Retinal pigment epithelial cell (primary cell): ENCODE measurements at regions not wholly inside any gene's neighbourhood (a gene's known extent, or its start where the extent isn't known, plus 50 kb on each side); places are given as distances from the start of the nearest gene placed in this dataset.

Experiments used
- DNase-seq: peaks from one replicate; pipeline ENCODE4 v3.0.0-alpha.2; 2010; ENCODE audit warnings: low read depth
- H3K4me3 ChIP-seq: 2 replicates; pipeline ENCODE4 v1.5.1; 2011; ENCODE audit warnings: mild to moderate bottlenecking, low read length, control low read depth, moderate library complexity
- TF ChIP-seq, protein P1 (sequence below): conservative IDR thresholded peaks from 2 replicates; pipeline ENCODE4 v1.5.1; 2011; ENCODE audit warnings: low read depth, low read length, control low read depth, inconsistent platforms

DNA sequence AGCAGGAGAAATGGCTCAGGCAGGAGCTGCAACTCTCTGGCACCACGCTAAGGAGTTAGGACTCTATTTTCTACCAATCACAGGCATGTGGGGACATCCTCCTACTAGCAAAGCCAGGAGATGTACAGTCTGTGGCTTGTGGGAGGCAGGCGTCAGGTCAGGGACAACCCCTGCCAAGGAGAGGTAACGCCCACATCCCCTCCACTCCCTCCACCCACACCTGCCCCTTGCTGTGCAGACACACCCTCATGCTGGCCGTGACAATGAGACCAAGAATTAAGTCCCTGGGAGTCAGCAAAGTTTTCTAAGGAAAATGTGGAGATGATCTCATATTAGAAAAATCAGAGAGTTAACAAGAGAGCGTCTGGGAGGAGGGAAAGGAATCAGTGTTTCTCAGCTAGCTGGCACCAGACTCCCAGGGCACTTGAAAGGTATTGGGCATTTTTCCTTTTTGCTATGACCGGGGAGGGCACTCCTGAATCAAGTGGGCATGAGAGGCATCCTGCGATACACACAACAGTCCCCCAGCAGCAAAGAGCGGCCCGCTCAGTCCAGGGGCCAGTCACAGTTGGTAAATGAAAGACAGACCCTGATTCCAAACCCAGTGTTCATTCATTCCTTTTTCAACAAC, 87.3 kb upstream of the RPL38 start:
- no peak for DNase-seq
- H3K4me3 ChIP-seq: no peak overlapping the region
- TF ChIP-seq, protein P1, sequence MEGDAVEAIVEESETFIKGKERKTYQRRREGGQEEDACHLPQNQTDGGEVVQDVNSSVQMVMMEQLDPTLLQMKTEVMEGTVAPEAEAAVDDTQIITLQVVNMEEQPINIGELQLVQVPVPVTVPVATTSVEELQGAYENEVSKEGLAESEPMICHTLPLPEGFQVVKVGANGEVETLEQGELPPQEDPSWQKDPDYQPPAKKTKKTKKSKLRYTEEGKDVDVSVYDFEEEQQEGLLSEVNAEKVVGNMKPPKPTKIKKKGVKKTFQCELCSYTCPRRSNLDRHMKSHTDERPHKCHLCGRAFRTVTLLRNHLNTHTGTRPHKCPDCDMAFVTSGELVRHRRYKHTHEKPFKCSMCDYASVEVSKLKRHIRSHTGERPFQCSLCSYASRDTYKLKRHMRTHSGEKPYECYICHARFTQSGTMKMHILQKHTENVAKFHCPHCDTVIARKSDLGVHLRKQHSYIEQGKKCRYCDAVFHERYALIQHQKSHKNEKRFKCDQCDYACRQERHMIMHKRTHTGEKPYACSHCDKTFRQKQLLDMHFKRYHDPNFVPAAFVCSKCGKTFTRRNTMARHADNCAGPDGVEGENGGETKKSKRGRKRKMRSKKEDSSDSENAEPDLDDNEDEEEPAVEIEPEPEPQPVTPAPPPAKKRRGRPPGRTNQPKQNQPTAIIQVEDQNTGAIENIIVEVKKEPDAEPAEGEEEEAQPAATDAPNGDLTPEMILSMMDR: no peak

GRCh38 chr17:74117087-74117698, 86.3 kb upstream of the RPL38 start:
- no peak for DNase-seq
- TF ChIP-seq, protein P1: no peak
- H3K4me3 ChIP-seq: no peak overlapping the region

- TF ChIP-seq, protein P1: no peak
- no peak overlapping the region for H3K4me3 ChIP-seq
- DNase-seq: no peak
Measured at GRCh38 chr17:74117999-74118421, 85.5 kb upstream of the RPL38 start.

- TF ChIP-seq, protein P1: no peak
- H3K4me3 ChIP-seq: no peak overlapping the region
- no peak for DNase-seq
Measured at GRCh38 chr17:74118504-74118903, 85.0 kb upstream of the RPL38 start.

DNA sequence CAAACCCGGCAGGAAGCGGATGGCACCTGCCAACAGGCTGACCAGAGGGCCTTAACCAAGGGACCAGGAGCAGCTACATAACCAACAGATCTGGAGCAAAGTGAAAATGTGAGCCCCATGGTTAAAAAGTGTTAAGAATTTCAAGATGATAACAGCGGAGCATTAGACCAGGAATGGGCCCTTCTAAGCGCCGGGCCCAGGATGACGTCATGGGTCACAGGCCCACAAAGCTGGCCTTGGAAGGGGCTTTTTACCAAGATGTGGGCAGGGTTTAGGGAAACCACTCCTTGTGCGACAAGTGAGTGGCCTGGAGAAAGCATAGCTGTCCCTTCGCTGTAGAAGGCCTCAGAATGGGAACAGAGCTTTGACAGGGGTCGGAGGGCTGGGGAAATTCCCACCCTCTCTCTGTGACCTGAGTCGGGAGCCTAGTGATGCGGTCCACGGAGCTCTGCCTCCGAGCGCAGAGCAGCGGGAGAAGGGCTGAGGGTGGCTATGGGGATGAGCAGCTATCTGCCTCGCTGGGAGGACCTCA, 84.4 kb upstream of the RPL38 start:
- H3K4me3 ChIP-seq: no peak overlapping the region
- DNase-seq: no peak

DNA sequence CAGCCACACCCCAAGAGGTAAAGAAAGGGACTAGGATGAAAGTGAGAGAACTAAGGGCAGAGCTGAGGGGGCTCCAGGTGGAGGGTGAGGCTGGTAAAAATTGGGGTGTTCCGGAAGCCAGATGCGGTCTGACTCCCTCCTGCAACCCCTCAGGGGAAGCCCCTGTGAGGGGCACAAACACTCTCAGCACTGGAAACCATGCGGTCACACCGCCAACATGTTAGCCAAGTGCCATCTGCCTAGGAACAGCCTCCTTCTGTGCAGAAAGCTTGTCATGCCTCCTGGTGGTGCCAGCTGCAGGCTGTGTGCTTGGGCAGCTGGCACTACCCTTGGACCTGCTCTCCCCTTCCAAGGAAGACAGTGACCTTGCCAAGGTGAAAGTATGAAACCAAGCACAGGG, 83.5 kb upstream of the RPL38 start:
- TF ChIP-seq, protein P1: no peak
- DNase-seq: no peak
- H3K4me3 ChIP-seq: no peak overlapping the region

More for the DNA sequence above, 84.4 kb upstream of the RPL38 start:
- TF ChIP-seq, protein P1: no peak

DNA sequence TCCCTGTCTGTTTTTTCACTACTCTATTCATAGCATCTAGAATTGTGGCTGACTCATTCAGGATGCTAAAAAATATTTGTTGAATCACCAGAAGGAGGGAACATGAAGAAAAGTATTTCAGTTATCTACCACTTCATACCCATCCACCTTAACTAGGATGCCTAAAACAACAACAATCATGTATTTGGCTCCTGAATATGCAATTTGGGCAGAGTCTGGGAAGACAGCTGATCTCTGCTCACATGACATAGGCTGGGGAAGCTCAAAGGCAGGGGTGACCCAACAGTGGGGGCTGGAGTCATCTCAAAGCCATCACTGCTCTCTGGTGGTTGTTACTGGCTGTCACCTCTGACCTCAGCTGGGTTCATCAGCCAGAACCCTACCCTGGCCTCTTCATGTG, 80.1 kb upstream of the RPL38 start:
- TF ChIP-seq, protein P1: no peak
- no peak for DNase-seq
- no peak overlapping the region for H3K4me3 ChIP-seq
